GM13977 (cell line): ENCODE measurements at regions not wholly inside any gene's neighbourhood (a gene's known extent, or its start where the extent isn't known, plus 50 kb on each side); places are given as distances from the start of the nearest gene placed in this dataset.

Experiments
- DNase-seq: peaks from one replicate; pipeline ENCODE4 v3.0.0; 2012; ENCODE audit warnings: low spot score
- CTCF ChIP-seq: IDR thresholded peaks from 2 replicates; pipeline ENCODE4 v1.5.1; 2012; ENCODE audit warnings: mild to moderate bottlenecking, control low read depth; ENCODE audit not compliant: insufficient read depth; ENCODE audit errors: extremely low read depth, missing control alignments
- in situ Hi-C: fragments of 300-500 bp; cut with MboI; formaldehyde crosslinking; loops from one replicate; pipeline ENCODE4 v1.12.0; 2022; ENCODE audit warnings: low sequenced_read_pairs, low pct_unique_long_range_greater_than_20kb, mixed read lengths, inconsistent platforms; ENCODE audit not compliant: unreplicated experiment

- DNase-seq = no peak
- TF ChIP-seq CTCF = no peak
- in situ Hi-C loops = no loop called here
Observed at GRCh38 chr17:63304704-63305261, 141.3 kb downstream of the CYB561 start.

GRCh38 chr17:63305857-63306256, 140.2 kb downstream of the CYB561 start:
- TF ChIP-seq CTCF = no peak
- in situ Hi-C loops = no loop called here
- DNase-seq = no peak

GRCh38 chr17:63306855-63307254, 139.3 kb downstream of the CYB561 start:
- in situ Hi-C loops = no loop called here
- TF ChIP-seq CTCF = no peak
- no peak for DNase-seq

GRCh38 chr17:63308272-63308671, 137.8 kb downstream of the CYB561 start:
- no peak for TF ChIP-seq CTCF
- in situ Hi-C loops = no loop called here
- no peak for DNase-seq

- in situ Hi-C loops = no loop called here
- no peak for TF ChIP-seq CTCF
Observed at GRCh38 chr17:63309021-63309420, 137.1 kb downstream of the CYB561 start.

GRCh38 chr17:63311416-63311937, 134.6 kb downstream of the CYB561 start:
- in situ Hi-C loops = no loop called here
- no peak for TF ChIP-seq CTCF
- no peak for DNase-seq

More at GRCh38 chr17:63309021-63309420, 137.1 kb downstream of the CYB561 start:
- no peak for DNase-seq
